GM18867 (cell line): ENCODE measurements at regions not wholly inside any gene's neighbourhood (a gene's known extent, or its start where the extent isn't known, plus 50 kb on each side); places are given as distances from the start of the nearest gene placed in this dataset.
"Not testable (repeated sequence)": the region's sequence is repeated elsewhere in the genome, so short reads cannot be mapped to it uniquely, and the experiment has no call there.

Experiments used
- ATAC-seq: cut with Tn5 transposase; IDR thresholded peaks from one replicate; pipeline ENCODE4 v1.9.1; 2021; ENCODE audit warnings: mild to moderate bottlenecking, moderate library complexity; ENCODE audit not compliant: unreplicated experiment

- ATAC-seq = no peak
These were observed 196.2 kb downstream of the SLC38A4 start for GRCh38 chr12:46629331-46630229.

GRCh38 chr12:46628176-46628575 is 197.6 kb downstream of the SLC38A4 start:
- no peak for ATAC-seq

GRCh38 chr12:46627686-46628085 is 198.1 kb downstream of the SLC38A4 start:
- no peak for ATAC-seq

- not testable (repeated sequence) for ATAC-seq
These were observed 206.3 kb downstream of the SLC38A4 start for GRCh38 chr12:46619474-46619873.

- not testable (repeated sequence) for ATAC-seq
These were observed 208.1 kb downstream of the SLC38A4 start for GRCh38 chr12:46617737-46618136.

- no peak for ATAC-seq
These were observed 208.6 kb downstream of the SLC38A4 start for GRCh38 chr12:46617167-46617566.

- ATAC-seq = no peak
These were observed 215.0 kb downstream of the SLC38A4 start for GRCh38 chr12:46610754-46611153.

- no peak for ATAC-seq
These were observed 216.1 kb downstream of the SLC38A4 start for GRCh38 chr12:46609674-46610073.

GRCh38 chr12:46609273-46609623 is 216.5 kb downstream of the SLC38A4 start:
- peak; percentile 62 for ATAC-seq

- ATAC-seq = no peak
These were observed 217.1 kb downstream of the SLC38A4 start for GRCh38 chr12:46608431-46609272.

- no peak for ATAC-seq
These were observed 221.1 kb downstream of the SLC38A4 start for GRCh38 chr12:46604684-46605083.

GRCh38 chr12:46603776-46604456 is 221.9 kb downstream of the SLC38A4 start:
- ATAC-seq = no peak

GRCh38 chr12:46602474-46602873 is 223.3 kb downstream of the SLC38A4 start:
- ATAC-seq = no peak

- ATAC-seq = no peak
These were observed 218.6 kb upstream of the SLC38A2 start for GRCh38 chr12:46590991-46591703.

GRCh38 chr12:46585854-46586621 is 213.5 kb upstream of the SLC38A2 start:
- no peak for ATAC-seq

- ATAC-seq = not testable (repeated sequence)
These were observed 211.5 kb upstream of the SLC38A2 start for GRCh38 chr12:46584098-46584497.

- not testable (repeated sequence) for ATAC-seq
These were observed 209.4 kb upstream of the SLC38A2 start for GRCh38 chr12:46581990-46582389.

GRCh38 chr12:46580445-46580844 is 207.9 kb upstream of the SLC38A2 start:
- no peak for ATAC-seq

- no peak for ATAC-seq
These were observed 206.9 kb upstream of the SLC38A2 start for GRCh38 chr12:46579474-46579873.
